K562 (cell line): ENCODE measurements at regions not wholly inside any gene's neighbourhood (a gene's known extent, or its start where the extent isn't known, plus 50 kb on each side); places are given as distances from the start of the nearest gene placed in this dataset.

Experiments used
- CTCF ChIP-seq, 3 experiments: IDR thresholded peaks in 2 of 3; conservative IDR thresholded peaks in 1 of 3; 2 replicates each; pipeline ENCODE4 v1.5.1; 2011 to 2012; ENCODE audit warnings: low read length in 3 of 3, mild to moderate bottlenecking in 3 of 3, control low read depth in 2 of 3, improper control_type of control experiment in 1 of 3, inconsistent platforms in 1 of 3, low read depth in 1 of 3, mixed read lengths in 1 of 3, moderate library complexity in 1 of 3; ENCODE audit not compliant: insufficient read depth in 2 of 3
- FOXM1 ChIP-seq, 2 experiments: fragments of 450-650 bp in 1 of 2; sonication (generic) in 1 of 2; formaldehyde crosslinking in 1 of 2; IDR thresholded peaks; 2 replicates each; pipeline versions ENCODE4 v1.6.1 to v1.9.0; 2017 to 2022; ENCODE audit warnings: low read depth in 2 of 2, mild to moderate bottlenecking in 2 of 2, missing genetic modification reagents in 1 of 2, moderate library complexity in 1 of 2
- NFE2 ChIP-seq: IDR thresholded peaks from 2 replicates; pipeline ENCODE4 v1.6.1; 2014; ENCODE audit warnings: antibody characterized with exemption, low read depth
- POLR2A ChIP-seq: fragments of 450-650 bp; conservative IDR thresholded peaks from 2 replicates; pipeline ENCODE4 v1.6.1; 2016
- POLR2AphosphoS2 ChIP-seq: IDR thresholded peaks from 2 replicates; pipeline ENCODE4 v1.6.1; 2012; ENCODE audit warnings: low read length, improper control_type of control experiment
- RBFOX2 ChIP-seq: fragments of 200-400 bp; formaldehyde crosslinking; IDR thresholded peaks from 2 replicates; pipeline ENCODE4 v1.6.1; 2017; ENCODE audit warnings: low read depth, mild to moderate bottlenecking, low read length, moderate library complexity
- SMARCA4 ChIP-seq: fragments of 450-650 bp; IDR thresholded peaks from 2 replicates; pipeline ENCODE4 v1.6.1; 2016
- ZBED1 ChIP-seq: IDR thresholded peaks from 2 replicates; pipeline ENCODE4 v1.6.1; 2014
- ZNF217 ChIP-seq: sonication (generic); formaldehyde crosslinking; IDR thresholded peaks from 2 replicates; pipeline ENCODE4 v1.8.0; 2022; ENCODE audit warnings: mild to moderate bottlenecking, missing genetic modification reagents
- ZNF395 ChIP-seq: fragments of 200-800 bp; sonication (Bioruptor generic); IDR thresholded peaks from 2 replicates; pipeline ENCODE4 v1.6.1; 2017; ENCODE audit warnings: missing genetic modification characterization, missing compliant biosample characterization
- ZNF766 ChIP-seq: fragments of 200-800 bp; sonication (Bioruptor generic); conservative IDR thresholded peaks from 2 replicates; pipeline ENCODE4 v1.6.1; 2016; ENCODE audit warnings: missing genetic modification characterization, missing compliant biosample characterization

DNA sequence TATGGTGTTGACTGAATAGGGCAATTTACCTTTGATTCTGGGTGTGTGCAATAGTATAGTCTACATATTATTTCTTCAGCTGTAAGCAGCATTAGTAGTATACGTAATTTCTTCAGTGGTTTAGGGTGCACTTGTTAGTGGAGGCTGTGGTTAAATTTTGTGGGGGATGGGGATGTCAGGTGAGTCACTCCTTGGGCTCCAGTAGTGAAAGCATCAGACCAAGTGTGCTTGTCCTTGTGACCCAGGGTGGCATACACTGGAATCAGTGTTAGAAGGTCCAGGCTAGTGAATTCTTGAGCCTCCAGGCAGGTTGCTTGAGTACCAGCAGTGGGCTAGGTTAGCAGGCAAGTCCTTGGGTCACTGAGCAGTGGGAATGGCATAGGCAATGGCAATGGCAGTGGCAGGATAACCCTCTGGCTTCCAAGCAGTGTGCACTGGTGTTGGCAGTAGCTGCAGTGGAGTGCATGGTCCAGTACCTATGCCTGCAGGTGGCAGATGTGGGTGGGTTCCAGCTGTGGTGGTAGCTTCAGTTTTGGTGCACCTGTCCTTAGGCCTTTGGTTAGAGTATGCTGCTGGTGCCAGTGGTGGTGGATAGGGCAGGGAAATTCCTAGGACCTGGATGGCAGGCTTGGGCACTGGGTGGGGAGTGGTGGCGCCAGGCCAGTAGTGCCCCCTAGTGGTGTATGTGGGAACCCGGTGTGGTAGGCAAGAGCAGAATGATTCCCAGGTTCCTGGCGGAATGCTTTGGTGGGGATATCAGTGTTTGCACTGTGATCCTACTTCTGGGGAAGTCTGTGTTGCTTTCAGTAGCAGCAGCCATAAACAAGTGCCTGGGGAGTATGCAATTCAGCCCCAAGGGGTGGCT is 531.0 kb downstream of the SMARCA1 start:
- TF ChIP-seq NFE2: no peak
- TF ChIP-seq SMARCA4: no peak
- TF ChIP-seq FOXM1 (IDR thresholded peaks at IDR 0.05; ENCODE audit: low read depth): no peak
- no peak for TF ChIP-seq FOXM1 (CRISPR knock-in tag; IDR thresholded peaks at IDR 0.05; ENCODE audit: low read depth)
- TF ChIP-seq ZBED1: no peak
- no peak for TF ChIP-seq POLR2A
- no peak for TF ChIP-seq ZNF766 (CRISPR knock-in tag)
- no peak for TF ChIP-seq ZNF395 (CRISPR knock-in tag)
- TF ChIP-seq RBFOX2: no peak
- TF ChIP-seq CTCF (IDR thresholded peaks at IDR 0.05 in 2 of 3, conservative IDR thresholded peaks at IDR 0.05 in 1 of 3; ENCODE audit: insufficient read depth in 2 of 3, low read depth in 1 of 3, low read length in 3 of 3): no peak
- TF ChIP-seq POLR2AphosphoS2: no peak
- TF ChIP-seq ZNF217: no peak
